HCT116 (cell line): ENCODE measurements at regions not wholly inside any gene's neighbourhood (a gene's known extent, or its start where the extent isn't known, plus 50 kb on each side); places are given as distances from the start of the nearest gene placed in this dataset.
A peak's percentile ranks its signal among the peaks of the same experiment; 100 is the strongest.

Source experiments
- ATAC-seq: fragments of 200-7000 bp; cut with Tn5 transposase; 2 replicates; pipeline ENCODE4 v1.9.1; 2020; ENCODE audit warnings: mild to moderate bottlenecking, moderate library complexity
- BruUV-seq: library from RNA; stranded (reverse); fragments of 400-500 nt; replicated peaks from 2 replicates; lab custom pipeline; 2021; lab: Mats Ljungman, UMichigan
- CTCF ChIA-PET: fragments of 300-600 bp; sonication (Branson Sonifier 250); formaldehyde crosslinking; loops from one replicate; lab custom pipeline; 2021; ENCODE audit warnings: antibody characterized with exemption; lab: Charles Lee
- POLR2A ChIA-PET: fragments of 300-600, 350-600 bp; sonication (Branson Sonifier 250); formaldehyde crosslinking; loops from one replicate; lab custom pipeline; 2021; ENCODE audit warnings: antibody characterized with exemption; lab: Charles Lee
- RAD21 ChIA-PET, 2 experiments: fragments of 300-600 bp; sonication (Branson Sonifier 250); formaldehyde crosslinking; loops; one replicate each; lab custom pipeline; 2023; ENCODE audit warnings: low total read pairs in 2 of 2; ENCODE audit not compliant: uncharacterized antibody in 2 of 2, unreplicated experiment in 2 of 2, low non-redundant PET in 1 of 2; lab: Charles Lee
- DNase-seq: peaks from one replicate; pipeline ENCODE4 v3.0.0-alpha.2; 2010; ENCODE audit warnings: low read depth, low spot score
- H2AFZ ChIP-seq: fragments of 200-600 bp; shearing (Covaris generic), sonication (generic); 2 replicates; pipeline ENCODE4 v1.6.1; 2017; ENCODE audit warnings: low read depth, mixed run types, mixed read lengths, antibody characterized with exemption, low read length; ENCODE audit not compliant: poor library complexity, severe bottlenecking
- H3K27ac ChIP-seq: 2 replicates; pipeline ENCODE4 v1.5.1; 2012; ENCODE audit warnings: low read depth, low read length
- H3K27me3 ChIP-seq: fragments of 200-600 bp; sonication (generic); 2 replicates; pipeline ENCODE4 v1.6.1; 2016; ENCODE audit warnings: mixed run types, low read length, mixed read lengths; ENCODE audit not compliant: insufficient read depth
- H3K36me3 ChIP-seq, 2 experiments: fragments of 200-500 bp in 1 of 2; fragments of 200-600 bp in 1 of 2; sonication (Bioruptor generic) in 1 of 2; sonication (generic) in 1 of 2; 2 replicates each; pipeline versions ENCODE4 v1.5.1 to v1.6.1; 2014 to 2016; ENCODE audit warnings: low read length in 2 of 2, inconsistent platforms in 1 of 2, mixed read lengths in 1 of 2, mixed run types in 1 of 2; ENCODE audit not compliant: insufficient read depth in 2 of 2, control insufficient read depth in 1 of 2
- H3K4me1 ChIP-seq, 2 experiments: fragments of 200-600 bp in 1 of 2; sonication (generic) in 1 of 2; 2 replicates each; pipeline versions ENCODE4 v1.5.1 to v1.6.1; 2012 to 2017; ENCODE audit warnings: low read length in 2 of 2, inconsistent platforms in 1 of 2, mild to moderate bottlenecking in 1 of 2, mixed read lengths in 1 of 2, mixed run types in 1 of 2, moderate library complexity in 1 of 2; ENCODE audit not compliant: insufficient read depth in 2 of 2, control insufficient read depth in 1 of 2
- H3K4me2 ChIP-seq: fragments of 200-600 bp; sonication (generic); 2 replicates; pipeline ENCODE4 v1.6.1; 2017; ENCODE audit warnings: mixed run types, low read length, mixed read lengths
- H3K4me3 ChIP-seq, 2 experiments: fragments of 200-600 bp in 1 of 2; sonication (generic) in 1 of 2; replicated peaks in 1 of 2; 2 replicates each; pipeline ENCODE4 v1.5.1; 2011 to 2016; ENCODE audit warnings: low read length in 2 of 2, control low read depth in 1 of 2, low read depth in 1 of 2, mild to moderate bottlenecking in 1 of 2, mixed read lengths in 1 of 2, mixed run types in 1 of 2
- H3K79me2 ChIP-seq: fragments of 200-600 bp; sonication (generic); 2 replicates; pipeline ENCODE4 v1.6.1; 2017; ENCODE audit warnings: mild to moderate bottlenecking, mixed run types, low read length, moderate library complexity, mixed read lengths; ENCODE audit not compliant: insufficient read depth
- H3K9ac ChIP-seq: fragments of 200-600 bp; sonication (generic); 2 replicates; pipeline ENCODE4 v1.6.1; 2016; ENCODE audit warnings: low read length, mixed read lengths
- H3K9me2 ChIP-seq: fragments of 200-600 bp; sonication (generic), shearing (Covaris generic); 2 replicates; pipeline ENCODE4 v1.6.1; 2017; ENCODE audit warnings: mixed run types, mild to moderate bottlenecking, moderate library complexity; ENCODE audit not compliant: insufficient read depth
- H3K9me3 ChIP-seq, 2 experiments: fragments of 200-500 bp in 1 of 2; fragments of 200-600 bp in 1 of 2; sonication (Bioruptor generic) in 1 of 2; sonication (generic) in 1 of 2; 2 replicates each; pipeline ENCODE4 v1.6.1; 2014 to 2017; ENCODE audit warnings: low read length in 2 of 2, mixed read lengths in 2 of 2, inconsistent platforms in 1 of 2, low read depth in 1 of 2, mild to moderate bottlenecking in 1 of 2, mixed run types in 1 of 2, moderate library complexity in 1 of 2; ENCODE audit not compliant: control insufficient read depth in 1 of 2, insufficient read depth in 1 of 2
- H4K20me1 ChIP-seq: fragments of 200-600 bp; sonication (generic), shearing (Covaris generic); 2 replicates; pipeline ENCODE4 v1.6.1; 2017; ENCODE audit warnings: mixed run types, mild to moderate bottlenecking, moderate library complexity; ENCODE audit not compliant: insufficient read depth
- CBX3 ChIP-seq: IDR thresholded peaks from 2 replicates; pipeline ENCODE4 v1.6.1; 2012; ENCODE audit warnings: low read depth
- CEBPB ChIP-seq: IDR thresholded peaks from 2 replicates; pipeline ENCODE4 v1.6.1; 2012; ENCODE audit warnings: low read depth
- EGR1 ChIP-seq: IDR thresholded peaks from 2 replicates; pipeline ENCODE4 v1.6.1; 2012; ENCODE audit warnings: low read depth
- EZH2 ChIP-seq: fragments of 200-600 bp; sonication (generic); IDR thresholded peaks from 2 replicates; pipeline ENCODE4 v1.6.1; 2017; ENCODE audit warnings: antibody characterized with exemption, mixed run types
- EZH2phosphoT487 ChIP-seq: fragments of 200-600 bp; IDR thresholded peaks from 2 replicates; pipeline ENCODE4 v1.6.1; 2018; ENCODE audit warnings: antibody characterized with exemption, borderline replicate concordance
- FOSL1 ChIP-seq: IDR thresholded peaks from 2 replicates; pipeline ENCODE4 v1.6.1; 2012; ENCODE audit warnings: low read depth
- JUND ChIP-seq: IDR thresholded peaks from 2 replicates; pipeline ENCODE4 v1.6.1; 2012
- MAX ChIP-seq: IDR thresholded peaks from 2 replicates; pipeline ENCODE4 v1.6.1; 2012
- POLR2A ChIP-seq: IDR thresholded peaks from 2 replicates; pipeline ENCODE4 v1.7.0; 2011; ENCODE audit warnings: borderline replicate concordance; ENCODE audit not compliant: insufficient read depth, insufficient read length; ENCODE audit errors: extremely low read depth
- POLR2AphosphoS5 ChIP-seq: IDR thresholded peaks from 2 replicates; pipeline ENCODE4 v1.6.1; 2011; ENCODE audit warnings: mild to moderate bottlenecking, low read depth, low read length, moderate library complexity
- RAD21 ChIP-seq: IDR thresholded peaks from 2 replicates; pipeline ENCODE4 v1.6.1; 2012; ENCODE audit warnings: low read depth, mild to moderate bottlenecking
- SIN3A ChIP-seq: IDR thresholded peaks from 2 replicates; pipeline ENCODE4 v1.6.1; 2012; ENCODE audit warnings: low read depth
- SP1 ChIP-seq: IDR thresholded peaks from 2 replicates; pipeline ENCODE4 v1.6.1; 2012; ENCODE audit warnings: low read depth
- YY1 ChIP-seq: IDR thresholded peaks from 2 replicates; pipeline ENCODE4 v1.6.1; 2011; ENCODE audit warnings: low read length, low read depth, moderate library complexity, mild to moderate bottlenecking; ENCODE audit not compliant: insufficient replicate concordance; ENCODE audit errors: extremely low read depth
- ZBTB33 ChIP-seq: IDR thresholded peaks from 2 replicates; pipeline ENCODE4 v1.6.1; 2011; ENCODE audit warnings: mild to moderate bottlenecking, low read length, moderate library complexity; ENCODE audit not compliant: insufficient replicate concordance; ENCODE audit errors: extremely low read depth
- ZNF274 ChIP-seq: fragments of 200-500 bp; sonication (Bioruptor generic); IDR thresholded peaks from 2 replicates; pipeline ENCODE4 v1.6.1; 2014; ENCODE audit warnings: mild to moderate bottlenecking, low read depth, low read length, inconsistent platforms
- intact Hi-C: fragments of 100-400 bp; cut with micrococcal nuclease; formaldehyde crosslinking; loops from 2 replicates; pipeline ENCODE4 v1.10.0; 2022

- peak; percentile 99 for TF ChIP-seq FOSL1
- peak; percentile 61; the same call in 1 of the 2 replicates for TF ChIP-seq CBX3
- no peak for TF ChIP-seq ZNF274
- TF ChIP-seq MAX, result no peak
- TF ChIP-seq, all 23 proteins: peak for 9
Measured at GRCh38 chr2:71784734-71785511, 331.6 kb downstream of the DYSF start (continued).

GRCh38 chr2:71783815-71784214 lies 330.5 kb downstream of the DYSF start:
- POLR2A ChIA-PET, result no interaction called here

GRCh38 chr2:71783215-71783614 lies 329.9 kb downstream of the DYSF start:
- no TSS peak for BruUV-seq
- Histone ChIP-seq H3K27ac (no peak overlapping the region), H3K9me2 (no peaks in the 10 kb centered on the region)
- no peak for DNase-seq
- POLR2A ChIA-PET, result no interaction called here
- TF ChIP-seq SIN3A, result no peak
- no peak for TF ChIP-seq EGR1
- TF ChIP-seq EZH2phosphoT487, result no peak
- TF ChIP-seq ZNF274, result no peak
- no peak for TF ChIP-seq CBX3
- no peak for TF ChIP-seq CEBPB
- TF ChIP-seq RAD21, result no peak
- TF ChIP-seq EZH2, result no peak
- TF ChIP-seq POLR2A, result no peak
- no peak for TF ChIP-seq ZBTB33
- TF ChIP-seq, all 23 proteins: peak for 0
- intact Hi-C loops, result no loop called here
- H3K9me3 ChIP-seq, result no peaks in the 10 kb centered on the region
- ATAC-seq, result no peak
- no peak overlapping the region for H3K4me3 ChIP-seq
- no peak overlapping the region for H2AFZ ChIP-seq
- H3K9ac ChIP-seq, result no peak overlapping the region
- no peaks in the 10 kb centered on the region for H3K36me3 ChIP-seq
- H4K20me1 ChIP-seq, result no peaks in the 10 kb centered on the region
- no peaks in the 10 kb centered on the region for H3K27me3 ChIP-seq
- CTCF ChIA-PET, result no interaction called here
- H3K79me2 ChIP-seq, result no peaks in the 10 kb centered on the region
- H3K4me1 ChIP-seq, result peaks cover 12 to 33% of the 10 kb centered on the region in 2 experiments
- no peak overlapping the region for H3K4me2 ChIP-seq
- RAD21 ChIA-PET, result no interaction called here

More at GRCh38 chr2:71783815-71784214, 330.5 kb downstream of the DYSF start:
- DNase-seq (no peak), ATAC-seq (no peak)
- Histone ChIP-seq H3K4me2 (peak overlapping the region; percentile 73; the same call in 1 of the 2 replicates), H3K9ac (no peak overlapping the region), H3K4me3 (no peak overlapping the region), H3K9me2 (no peaks in the 10 kb centered on the region), H4K20me1 (no peaks in the 10 kb centered on the region), H3K27ac (no peak overlapping the region), H3K36me3 (no peaks in the 10 kb centered on the region), H3K9me3 (no peaks in the 10 kb centered on the region), H2AFZ (no peak overlapping the region), H3K4me1 (peaks cover 12 to 33% of the 10 kb centered on the region in 2 experiments), H3K27me3 (no peaks in the 10 kb centered on the region), H3K79me2 (no peaks in the 10 kb centered on the region)
- RAD21 ChIA-PET, result no interaction called here
- TF ChIP-seq POLR2AphosphoS5 (no peak), SIN3A (no peak), YY1 (no peak), SP1 (no peak), JUND (no peak)
- intact Hi-C loops, result no loop called here
- BruUV-seq, result no TSS peak
- CTCF ChIA-PET, result interaction anchor here (1.1 to 2.1 kb wide), 4 partner anchors 11 to 18 kb away, joined by 3 to 14 read pairs (median 4); no protein-coding TSS in a partner anchor
